ENCODE measurements at regions not wholly inside any gene's neighbourhood (a gene's known extent, or its start where the extent isn't known, plus 50 kb on each side); places are given as distances from the start of the nearest gene placed in this dataset.

DNA sequence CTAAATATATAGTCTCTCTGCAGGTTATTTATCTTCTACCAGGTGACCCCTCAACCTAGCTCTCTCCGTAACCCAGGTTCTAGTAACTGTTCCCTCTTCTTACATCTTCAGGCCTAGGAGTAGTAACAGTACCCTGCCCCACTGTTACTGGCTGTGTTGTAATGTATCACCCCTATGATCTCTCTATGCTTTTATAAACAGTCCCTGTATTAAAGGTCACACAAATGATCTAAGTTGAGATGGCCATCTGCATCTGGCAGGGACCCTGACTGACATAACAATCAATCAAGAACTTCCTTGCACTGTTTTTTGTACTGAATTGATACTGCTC lies 219.7 kb upstream of the STK17B start:
- TF ChIP-seq CTCF (IDR thresholded peaks at IDR 0.05) (no peak), POLR2AphosphoS5 (IDR thresholded peaks at IDR 0.05; ENCODE audit: insufficient read depth in 1 of 2, low read depth in 1 of 2) (no peak)

Data from vagina (tissue), 2 donors.